A549 (cell line): ENCODE measurements at regions not wholly inside any gene's neighbourhood (a gene's known extent, or its start where the extent isn't known, plus 50 kb on each side); places are given as distances from the start of the nearest gene placed in this dataset.
A peak's percentile ranks its signal among the peaks of the same experiment; 100 is the strongest.

Experiments used
- ATAC-seq, 2 experiments: fragments of 200-7000 bp in 1 of 2; fragments of >200 bp in 1 of 2; cut with Nextera tagmentation in 1 of 2; cut with Tn5 transposase in 1 of 2; 3 replicates each; pipeline versions ENCODE4 v1.8.0 to v1.9.1; 2018 to 2020; ENCODE audit warnings: mild to moderate bottlenecking in 1 of 2, moderate library complexity in 1 of 2
- CTCF ChIA-PET: fragments of 300-600 bp; sonication (Branson Sonifier 250); formaldehyde crosslinking; extraction: SDS; loops from one replicate; lab custom pipeline; 2021; ENCODE audit warnings: antibody characterized with exemption, inconsistent platforms; lab: Yijun Ruan, JAX
- POLR2A ChIA-PET: fragments of 350-600 bp; formaldehyde crosslinking; extraction: SDS; loops from one replicate; lab custom pipeline; 2021; ENCODE audit warnings: antibody characterized with exemption, inconsistent platforms; lab: Yijun Ruan, JAX
- DNase-seq, 2 experiments: peaks; one replicate each; pipeline versions ENCODE4 v3.0.0 to v3.0.0-alpha.2; 2011 to 2016; ENCODE audit warnings: low read depth in 1 of 2, low spot score in 1 of 2
- FAIRE-seq: peaks from 2 replicates; lab custom pipeline; 2011; peaks lifted over from hg19 to GRCh38; lab: Jason Lieb, UNC
- H3K27ac ChIP-seq, 2 experiments: fragments of >200 bp; sonication (Bioruptor Twin); formaldehyde crosslinking; 3 replicates each; pipeline ENCODE4 v1.5.1; 2016 to 2017
- H3K4me1 ChIP-seq: fragments of >200 bp; sonication (Bioruptor Twin); formaldehyde crosslinking; 3 replicates; pipeline ENCODE4 v1.6.1; 2016
- H3K4me2 ChIP-seq: fragments of >200 bp; sonication (Bioruptor Twin); formaldehyde crosslinking; 3 replicates; pipeline ENCODE4 v1.6.1; 2016
- H3K4me3 ChIP-seq: fragments of >200 bp; sonication (Bioruptor Twin); formaldehyde crosslinking; 3 replicates; pipeline ENCODE4 v1.5.1; 2016
- H3K9me3 ChIP-seq: fragments of >200 bp; sonication (Bioruptor Twin); formaldehyde crosslinking; 3 replicates; pipeline ENCODE4 v1.6.1; 2016
- BHLHE40 ChIP-seq: IDR thresholded peaks from 2 replicates; pipeline ENCODE4 v1.6.1; 2012; ENCODE audit warnings: low read depth, low read length, inconsistent platforms
- FOSL2 ChIP-seq, 2 experiments: fragments of 450-650 bp in 1 of 2; fragments of >200 bp in 1 of 2; sonication (Bioruptor Twin) in 1 of 2; formaldehyde crosslinking; IDR thresholded peaks; 2 replicates each; pipeline versions ENCODE4 v1.5.0 to v1.6.1; 2016 to 2020; ENCODE audit warnings: mild to moderate bottlenecking in 1 of 2, moderate library complexity in 1 of 2
- HOXA7 ChIP-seq: fragments of 250-450 bp; sonication (Bioruptor Pico); IDR thresholded peaks from 2 replicates; pipeline ENCODE4 v1.5.0; 2020; ENCODE audit warnings: mild to moderate bottlenecking, moderate library complexity
- JUNB ChIP-seq: fragments of >200 bp; sonication (Bioruptor Twin); formaldehyde crosslinking; IDR thresholded peaks from 2 replicates; pipeline ENCODE4 v1.6.1; 2016
- KDM1A ChIP-seq: fragments of 200-600 bp; sonication (generic); IDR thresholded peaks from 2 replicates; pipeline ENCODE4 v1.6.1; 2016; ENCODE audit warnings: low read depth, mild to moderate bottlenecking
- MAFK ChIP-seq: fragments of 450-650 bp; IDR thresholded peaks from 2 replicates; pipeline ENCODE4 v1.6.1; 2014; ENCODE audit not compliant: partially characterized antibody
- NPAS2 ChIP-seq: fragments of 250-450 bp; sonication (Bioruptor Pico); IDR thresholded peaks from 2 replicates; pipeline ENCODE4 v1.8.0; 2022; ENCODE audit warnings: mild to moderate bottlenecking, moderate library complexity, borderline replicate concordance
- NR3C1 ChIP-seq: fragments of >200 bp; sonication (Bioruptor Twin); formaldehyde crosslinking; IDR thresholded peaks from 3 replicates; pipeline ENCODE4 v1.6.1; 2017
- PHF8 ChIP-seq: fragments of 200-600 bp; sonication (generic); IDR thresholded peaks from 2 replicates; pipeline ENCODE4 v1.6.1; 2016; ENCODE audit warnings: low read depth, mild to moderate bottlenecking, antibody characterized with exemption, moderate library complexity, borderline replicate concordance
- RAD21 ChIP-seq, 2 experiments: fragments of >200 bp in 1 of 2; sonication (Bioruptor Twin) in 1 of 2; formaldehyde crosslinking in 1 of 2; IDR thresholded peaks in 1 of 2; conservative IDR thresholded peaks in 1 of 2; 2 replicates in 1 of 2; 3 replicates in 1 of 2; pipeline ENCODE4 v1.6.1; 2012 to 2018; ENCODE audit warnings: inconsistent platforms in 1 of 2
- RARB ChIP-seq: fragments of 250-450 bp; sonication (Bioruptor Pico); IDR thresholded peaks from 2 replicates; pipeline ENCODE4 v1.8.0; 2021; ENCODE audit warnings: mild to moderate bottlenecking, moderate library complexity
- SMC3 ChIP-seq: fragments of >200 bp; sonication (Bioruptor Twin); formaldehyde crosslinking; IDR thresholded peaks from 3 replicates; pipeline ENCODE4 v1.6.1; 2018; ENCODE audit warnings: inconsistent platforms
- TFCP2L1 ChIP-seq: fragments of 250-450 bp; sonication (Bioruptor Pico); IDR thresholded peaks from 2 replicates; pipeline ENCODE4 v1.5.0; 2021; ENCODE audit warnings: mild to moderate bottlenecking
- ZSCAN20 ChIP-seq: fragments of 250-450 bp; sonication (Bioruptor Pico); IDR thresholded peaks from 2 replicates; pipeline ENCODE4 v1.8.0; 2022; ENCODE audit warnings: mild to moderate bottlenecking, moderate library complexity
- WGBS: methylation state at CpG from one replicate; pipeline ENCODE4 v1.1.6; 2017; ENCODE audit errors: missing lambda C conversion rate; 5-methylcytosine and 5-hydroxymethylcytosine counted together
- TF ChIP-seq, protein P1 (sequence below): fragments of 200-600 bp; sonication (generic); IDR thresholded peaks from 2 replicates; pipeline ENCODE4 v1.6.1; 2016; ENCODE audit warnings: antibody characterized with exemption, mild to moderate bottlenecking, moderate library complexity
- TF ChIP-seq, protein P2 (sequence below): fragments of 250-450 bp; sonication (Bioruptor Pico); IDR thresholded peaks from 2 replicates; pipeline ENCODE4 v1.5.0; 2021; ENCODE audit warnings: mild to moderate bottlenecking, moderate library complexity, borderline replicate concordance
- TF ChIP-seq, protein P3 (sequence below): fragments of 250-450 bp; sonication (Bioruptor Pico); IDR thresholded peaks from 2 replicates; pipeline ENCODE4 v1.5.0; 2020; ENCODE audit warnings: low read depth, mild to moderate bottlenecking, moderate library complexity
- TF ChIP-seq, protein P4 (sequence below): fragments of >200 bp; sonication (Bioruptor Twin); formaldehyde crosslinking; IDR thresholded peaks from 2 replicates; pipeline ENCODE4 v1.6.1; 2016

DNA sequence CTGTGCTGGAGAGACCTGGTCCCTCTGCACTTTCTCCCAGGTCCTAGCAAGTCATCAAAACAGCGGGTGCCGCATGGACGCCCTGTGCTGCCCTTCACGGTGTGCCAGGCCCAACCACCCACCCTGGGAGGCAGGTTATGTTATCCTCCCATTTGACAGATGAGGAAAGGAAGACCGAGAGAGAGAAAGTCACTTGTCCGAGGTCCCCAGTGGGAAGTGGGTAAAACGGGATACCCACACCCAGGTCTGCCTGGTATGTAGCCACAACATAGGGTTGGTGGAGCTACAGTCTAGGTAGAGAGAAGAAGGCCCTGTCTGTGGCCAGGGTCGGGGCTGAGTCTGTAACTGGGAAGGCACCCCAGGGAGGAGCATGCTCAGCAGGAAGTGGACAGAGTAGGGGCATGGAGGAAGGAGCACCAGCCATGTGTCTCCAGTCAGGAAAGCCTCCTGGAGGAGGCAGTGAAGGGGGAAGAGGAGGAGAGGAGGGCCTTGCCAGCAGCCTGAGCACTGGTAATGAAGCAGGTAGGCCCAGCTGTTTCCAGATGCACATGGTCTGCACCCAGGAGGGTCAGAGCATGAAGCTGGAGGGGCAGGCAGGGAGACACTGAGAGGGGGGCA is 98.4 kb downstream of the ZFP36L2 start:
- TF ChIP-seq BHLHE40 (no peak), JUNB (no peak), RARB (CRISPR knock-in tag) (no peak), HOXA7 (CRISPR knock-in tag) (no peak), SMC3 (no peak), TFCP2L1 (no peak), NPAS2 (CRISPR knock-in tag) (no peak), NR3C1 (no peak), MAFK (no peak), RAD21 (conservative IDR thresholded peaks at IDR 0.05 in 1 of 2, IDR thresholded peaks at IDR 0.05 in 1 of 2) (no peak), FOSL2 (IDR thresholded peaks at IDR 0.05) (no peak), FOSL2 (CRISPR knock-in tag; IDR thresholded peaks at IDR 0.05) (no peak), KDM1A (no peak), ZSCAN20 (CRISPR knock-in tag) (no peak), PHF8 (no peak)
- TF ChIP-seq, protein P1, sequence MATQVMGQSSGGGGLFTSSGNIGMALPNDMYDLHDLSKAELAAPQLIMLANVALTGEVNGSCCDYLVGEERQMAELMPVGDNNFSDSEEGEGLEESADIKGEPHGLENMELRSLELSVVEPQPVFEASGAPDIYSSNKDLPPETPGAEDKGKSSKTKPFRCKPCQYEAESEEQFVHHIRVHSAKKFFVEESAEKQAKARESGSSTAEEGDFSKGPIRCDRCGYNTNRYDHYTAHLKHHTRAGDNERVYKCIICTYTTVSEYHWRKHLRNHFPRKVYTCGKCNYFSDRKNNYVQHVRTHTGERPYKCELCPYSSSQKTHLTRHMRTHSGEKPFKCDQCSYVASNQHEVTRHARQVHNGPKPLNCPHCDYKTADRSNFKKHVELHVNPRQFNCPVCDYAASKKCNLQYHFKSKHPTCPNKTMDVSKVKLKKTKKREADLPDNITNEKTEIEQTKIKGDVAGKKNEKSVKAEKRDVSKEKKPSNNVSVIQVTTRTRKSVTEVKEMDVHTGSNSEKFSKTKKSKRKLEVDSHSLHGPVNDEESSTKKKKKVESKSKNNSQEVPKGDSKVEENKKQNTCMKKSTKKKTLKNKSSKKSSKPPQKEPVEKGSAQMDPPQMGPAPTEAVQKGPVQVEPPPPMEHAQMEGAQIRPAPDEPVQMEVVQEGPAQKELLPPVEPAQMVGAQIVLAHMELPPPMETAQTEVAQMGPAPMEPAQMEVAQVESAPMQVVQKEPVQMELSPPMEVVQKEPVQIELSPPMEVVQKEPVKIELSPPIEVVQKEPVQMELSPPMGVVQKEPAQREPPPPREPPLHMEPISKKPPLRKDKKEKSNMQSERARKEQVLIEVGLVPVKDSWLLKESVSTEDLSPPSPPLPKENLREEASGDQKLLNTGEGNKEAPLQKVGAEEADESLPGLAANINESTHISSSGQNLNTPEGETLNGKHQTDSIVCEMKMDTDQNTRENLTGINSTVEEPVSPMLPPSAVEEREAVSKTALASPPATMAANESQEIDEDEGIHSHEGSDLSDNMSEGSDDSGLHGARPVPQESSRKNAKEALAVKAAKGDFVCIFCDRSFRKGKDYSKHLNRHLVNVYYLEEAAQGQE: no peak
- TF ChIP-seq, protein P2, sequence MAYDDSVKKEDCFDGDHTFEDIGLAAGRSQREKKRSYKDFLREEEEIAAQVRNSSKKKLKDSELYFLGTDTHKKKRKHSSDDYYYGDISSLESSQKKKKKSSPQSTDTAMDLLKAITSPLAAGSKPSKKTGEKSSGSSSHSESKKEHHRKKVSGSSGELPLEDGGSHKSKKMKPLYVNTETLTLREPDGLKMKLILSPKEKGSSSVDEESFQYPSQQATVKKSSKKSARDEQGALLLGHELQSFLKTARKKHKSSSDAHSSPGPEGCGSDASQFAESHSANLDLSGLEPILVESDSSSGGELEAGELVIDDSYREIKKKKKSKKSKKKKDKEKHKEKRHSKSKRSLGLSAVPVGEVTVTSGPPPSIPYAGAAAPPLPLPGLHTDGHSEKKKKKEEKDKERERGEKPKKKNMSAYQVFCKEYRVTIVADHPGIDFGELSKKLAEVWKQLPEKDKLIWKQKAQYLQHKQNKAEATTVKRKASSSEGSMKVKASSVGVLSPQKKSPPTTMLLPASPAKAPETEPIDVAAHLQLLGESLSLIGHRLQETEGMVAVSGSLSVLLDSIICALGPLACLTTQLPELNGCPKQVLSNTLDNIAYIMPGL (CRISPR knock-in tag): no peak
- TF ChIP-seq, protein P3, sequence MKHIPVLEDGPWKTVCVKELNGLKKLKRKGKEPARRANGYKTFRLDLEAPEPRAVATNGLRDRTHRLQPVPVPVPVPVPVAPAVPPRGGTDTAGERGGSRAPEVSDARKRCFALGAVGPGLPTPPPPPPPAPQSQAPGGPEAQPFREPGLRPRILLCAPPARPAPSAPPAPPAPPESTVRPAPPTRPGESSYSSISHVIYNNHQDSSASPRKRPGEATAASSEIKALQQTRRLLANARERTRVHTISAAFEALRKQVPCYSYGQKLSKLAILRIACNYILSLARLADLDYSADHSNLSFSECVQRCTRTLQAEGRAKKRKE: no peak
- TF ChIP-seq, protein P4, sequence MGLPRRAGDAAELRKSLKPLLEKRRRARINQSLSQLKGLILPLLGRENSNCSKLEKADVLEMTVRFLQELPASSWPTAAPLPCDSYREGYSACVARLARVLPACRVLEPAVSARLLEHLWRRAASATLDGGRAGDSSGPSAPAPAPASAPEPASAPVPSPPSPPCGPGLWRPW: no peak
- TF ChIP-seq, all 56 proteins: peak for 0
- no peak for DNase-seq
- FAIRE-seq: no peak
- peaks cover 28% of the 10 kb centered on the region for H3K4me1 ChIP-seq
- H3K9me3 ChIP-seq: no peaks in the 10 kb centered on the region
- ChIA-PET POLR2A (interaction anchor here (1.4 kb wide), 1 partner anchor 99 kb away, joined by 5 read pairs; the partner anchor contains the start of gene ZFP36L2), CTCF (interaction anchor here (0.7 to 8.7 kb wide), 26 partner anchors 9 to 357 kb away, joined by 3 to 76 read pairs (median 4); partner anchors contain the start of gene ZFP36L2)
- peak overlapping the region; percentile 75 to 86; a peak in 4 of 6 replicates for H3K27ac ChIP-seq
- H3K4me3 ChIP-seq: no peak overlapping the region
- WGBS: 92% methylated on average over 8 of the region's 8 CpGs
- H3K4me2 ChIP-seq: no peak overlapping the region
- ATAC-seq: no peak
